GM18951 (cell line): ENCODE measurements at regions not wholly inside any gene's neighbourhood (a gene's known extent, or its start where the extent isn't known, plus 50 kb on each side); places are given as distances from the start of the nearest gene placed in this dataset.

ENCODE experiments used
- POLR2A ChIP-seq: IDR thresholded peaks from 4 replicates; pipeline ENCODE4 v1.6.1; 2011; ENCODE audit warnings: mild to moderate bottlenecking; ENCODE audit not compliant: insufficient read length, insufficient read depth; ENCODE audit errors: extremely low read depth
- in situ Hi-C: fragments of 300-500 bp; cut with MboI; formaldehyde crosslinking; loops from one replicate; pipeline ENCODE4 v1.12.0; 2022; ENCODE audit warnings: low sequenced_read_pairs, mixed read lengths, inconsistent platforms; ENCODE audit not compliant: unreplicated experiment

- in situ Hi-C loops: no loop called here
These were observed 108.5 kb upstream of the PAPPA start for GRCh38 chr9:116045083-116045482.

GRCh38 chr9:116048081-116048480, 105.5 kb upstream of the PAPPA start:
- in situ Hi-C loops: no loop called here
- TF ChIP-seq POLR2A: no peak

More at GRCh38 chr9:116045083-116045482, 108.5 kb upstream of the PAPPA start:
- no peak for TF ChIP-seq POLR2A

GRCh38 chr9:116049456-116049855, 104.1 kb upstream of the PAPPA start:
- in situ Hi-C loops: no loop called here
- no peak for TF ChIP-seq POLR2A

GRCh38 chr9:116051528-116051927, 102.1 kb upstream of the PAPPA start:
- in situ Hi-C loops: no loop called here
- no peak for TF ChIP-seq POLR2A

- no peak for TF ChIP-seq POLR2A
- in situ Hi-C loops: no loop called here
These were observed 98.1 kb upstream of the PAPPA start for GRCh38 chr9:116055536-116055935.

GRCh38 chr9:116057371-116057770, 96.2 kb upstream of the PAPPA start:
- TF ChIP-seq POLR2A: no peak
- in situ Hi-C loops: no loop called here

- in situ Hi-C loops: no loop called here
- TF ChIP-seq POLR2A: no peak
These were observed 95.2 kb upstream of the PAPPA start for GRCh38 chr9:116058421-116058820.

GRCh38 chr9:116059466-116059865, 94.1 kb upstream of the PAPPA start:
- TF ChIP-seq POLR2A: no peak
- in situ Hi-C loops: no loop called here

- in situ Hi-C loops: no loop called here
- TF ChIP-seq POLR2A: no peak
These were observed 93.0 kb upstream of the PAPPA start for GRCh38 chr9:116060631-116061030.

GRCh38 chr9:116061546-116062205, 91.9 kb upstream of the PAPPA start:
- TF ChIP-seq POLR2A: no peak

GRCh38 chr9:116062206-116062550, 91.4 kb upstream of the PAPPA start:
- in situ Hi-C loops: no loop called here

More at GRCh38 chr9:116061546-116062205, 91.9 kb upstream of the PAPPA start:
- in situ Hi-C loops: no loop called here

GRCh38 chr9:116064970-116065369, 88.6 kb upstream of the PAPPA start:
- TF ChIP-seq POLR2A: no peak
- in situ Hi-C loops: no loop called here

More at GRCh38 chr9:116062206-116062550, 91.4 kb upstream of the PAPPA start:
- TF ChIP-seq POLR2A: no peak

- TF ChIP-seq POLR2A: no peak
- in situ Hi-C loops: no loop called here
These were observed 87.4 kb upstream of the PAPPA start for GRCh38 chr9:116066221-116066620.

GRCh38 chr9:116067566-116067965, 86.0 kb upstream of the PAPPA start:
- TF ChIP-seq POLR2A: no peak
- in situ Hi-C loops: no loop called here
